GM21526 (cell line): ENCODE measurements at regions not wholly inside any gene's neighbourhood (a gene's known extent, or its start where the extent isn't known, plus 50 kb on each side); places are given as distances from the start of the nearest gene placed in this dataset.

Experiments
- ATAC-seq: cut with Tn5 transposase; IDR thresholded peaks from one replicate; pipeline ENCODE4 v1.9.1; 2021; ENCODE audit warnings: moderate library complexity; ENCODE audit not compliant: unreplicated experiment, low FRiP score

GRCh38 chr7:7110706-7111105 lies 71.6 kb upstream of the C1GALT1 start:
- no peak for ATAC-seq

DNA sequence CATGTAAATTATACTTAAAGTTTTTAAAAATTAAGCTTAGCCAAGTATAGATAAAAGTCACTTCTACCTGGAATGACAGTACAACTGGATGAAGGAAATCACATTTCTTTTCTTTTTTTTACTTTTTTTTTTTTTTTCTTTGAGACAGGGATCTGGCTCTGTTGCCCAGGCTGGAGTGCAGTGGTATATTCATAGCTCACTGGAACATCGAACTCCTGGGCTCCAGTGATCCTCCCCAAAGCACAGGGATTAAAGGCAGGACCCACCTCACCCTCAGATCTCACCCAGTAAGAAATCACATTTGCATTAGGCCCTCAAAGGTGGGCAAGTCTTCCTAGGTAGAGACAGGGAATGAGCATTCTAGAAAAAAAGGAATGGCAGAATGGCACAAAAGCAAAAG lies 69.5 kb upstream of the C1GALT1 start:
- ATAC-seq = no peak

DNA sequence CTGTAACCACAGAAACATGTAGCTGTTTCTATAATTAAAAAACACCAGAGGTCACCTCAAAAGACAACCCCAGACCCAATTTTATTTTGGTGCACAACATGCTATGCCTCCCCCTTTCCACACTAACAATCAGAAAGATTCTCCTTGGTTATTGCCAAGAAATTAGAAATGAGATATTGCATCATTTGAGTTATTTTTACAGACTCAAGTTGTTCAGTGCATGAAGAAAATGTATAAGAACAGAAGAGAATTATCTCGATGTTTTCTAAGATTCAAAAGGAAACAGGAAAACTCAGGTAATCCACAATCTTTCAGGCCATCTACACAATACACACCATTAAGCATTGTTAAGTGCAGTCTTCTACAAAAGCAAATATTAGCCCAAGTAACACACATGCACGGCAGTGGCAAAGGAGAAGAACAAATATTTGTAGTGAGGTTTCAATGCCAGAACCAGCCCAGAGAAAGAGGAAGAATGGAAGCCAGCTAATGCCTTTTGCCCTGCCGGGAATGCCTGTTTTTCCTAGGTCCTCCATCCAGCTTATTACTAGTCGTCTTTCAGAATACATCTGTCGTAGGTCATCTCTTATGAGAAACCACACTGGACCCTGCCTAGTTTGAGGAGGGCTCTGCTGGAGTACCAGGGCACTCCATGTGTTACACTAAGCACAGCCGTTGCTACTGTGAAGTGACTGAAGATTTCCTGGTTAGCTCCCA lies 67.6 kb upstream of the C1GALT1 start:
- no peak for ATAC-seq

DNA sequence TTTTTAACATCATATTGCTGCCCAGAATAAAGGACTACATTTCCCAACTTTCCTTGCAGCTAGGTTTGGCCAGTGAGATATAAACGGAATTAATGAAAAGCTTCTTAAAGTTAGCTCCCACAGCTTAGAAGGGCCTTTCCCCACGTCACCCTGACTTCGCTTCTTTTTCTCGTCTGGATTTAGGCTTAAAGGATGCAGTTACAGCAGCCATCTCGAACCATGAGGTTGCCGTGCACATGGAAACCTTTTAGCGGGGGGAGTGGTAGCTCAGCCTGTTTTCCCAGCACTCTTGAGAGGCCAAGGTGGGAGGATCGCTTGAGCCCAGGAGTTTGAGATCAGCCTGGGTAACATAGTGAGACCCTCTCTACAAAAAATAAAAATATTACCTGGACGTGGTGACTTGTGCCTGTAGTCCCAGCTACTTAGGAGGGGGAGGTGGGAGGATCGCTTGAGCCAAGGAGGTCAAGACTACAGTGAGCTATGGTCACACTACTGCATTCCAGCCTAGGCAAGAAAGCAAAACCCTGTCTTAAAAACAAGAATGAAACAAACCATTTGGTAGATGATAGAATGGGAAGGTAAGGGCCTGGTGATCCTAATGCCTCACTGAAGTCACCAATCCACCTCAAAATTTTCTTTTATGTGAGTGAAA lies 64.3 kb upstream of the C1GALT1 start:
- ATAC-seq = no peak

- ATAC-seq = no peak
Observed at GRCh38 chr7:7118822-7119221, 63.5 kb upstream of the C1GALT1 start.

DNA sequence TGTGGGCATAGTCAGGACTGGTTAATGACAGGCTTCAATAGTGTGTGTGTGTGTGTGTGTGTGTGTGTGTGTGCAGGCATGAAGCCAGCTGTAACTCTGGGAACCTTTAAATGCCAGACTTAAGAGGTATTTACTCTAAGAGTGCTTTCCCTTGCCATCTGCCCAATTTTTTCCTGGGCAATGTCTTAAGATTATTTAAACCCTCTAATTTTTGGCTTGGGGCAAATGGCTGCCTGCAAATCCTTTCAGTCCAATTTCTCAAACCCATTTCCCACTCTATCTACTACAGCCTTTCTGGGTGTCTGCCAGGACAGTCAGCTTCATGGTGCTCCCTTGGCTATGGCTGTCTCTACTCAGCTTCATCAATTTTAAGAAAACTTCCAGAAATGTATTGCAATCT lies 62.6 kb upstream of the C1GALT1 start:
- no peak for ATAC-seq

- no peak for ATAC-seq
Observed at GRCh38 chr7:7122033-7122478, 60.3 kb upstream of the C1GALT1 start.

GRCh38 chr7:7122701-7123281 lies 59.6 kb upstream of the C1GALT1 start:
- ATAC-seq = no peak

GRCh38 chr7:7125963-7126362 lies 56.4 kb upstream of the C1GALT1 start:
- ATAC-seq = no peak

DNA sequence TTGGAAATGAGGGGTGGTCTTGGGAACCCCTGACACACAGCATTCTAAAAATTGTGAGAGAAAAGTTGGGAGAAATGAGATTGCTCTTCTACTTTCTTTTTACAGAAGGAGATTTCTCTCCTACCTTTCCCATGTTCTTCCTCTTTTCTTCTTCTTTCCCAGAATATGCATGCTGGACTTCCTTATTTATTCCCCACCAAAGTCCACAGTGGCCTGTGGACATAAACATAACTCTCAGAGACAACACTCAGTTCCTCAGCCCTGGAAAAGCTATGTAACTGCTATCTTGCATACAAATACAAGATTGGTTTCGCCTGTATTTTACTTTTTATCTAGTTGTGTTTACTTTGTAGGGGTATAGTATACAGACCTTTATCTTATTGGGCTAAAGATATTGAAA lies 54.6 kb upstream of the C1GALT1 start:
- no peak for ATAC-seq

GRCh38 chr7:7129381-7129780 lies 53.0 kb upstream of the C1GALT1 start:
- ATAC-seq = no peak

DNA sequence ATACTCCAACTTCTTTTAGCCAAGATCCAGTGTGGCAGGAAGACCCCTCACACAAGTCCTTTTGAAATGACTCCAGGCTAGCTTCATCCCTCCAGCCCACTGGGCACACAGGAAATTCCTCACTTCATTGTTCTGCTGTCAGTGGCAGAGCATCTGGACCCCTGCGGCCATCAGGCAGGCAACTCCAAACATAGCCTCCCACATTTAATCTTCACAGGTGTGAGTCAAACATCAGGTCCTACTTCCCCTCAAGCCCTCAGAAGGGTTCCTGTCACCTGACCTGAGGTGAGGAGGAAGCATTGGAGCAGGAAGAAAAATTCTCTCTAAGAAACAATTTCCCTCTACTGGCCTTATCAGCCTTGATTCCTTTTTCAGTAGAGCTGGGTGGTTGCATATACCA lies 51.1 kb upstream of the C1GALT1 start:
- no peak for ATAC-seq
